Endothelial cell of umbilical vein (primary cell): ENCODE measurements at regions not wholly inside any gene's neighbourhood (a gene's known extent, or its start where the extent isn't known, plus 50 kb on each side); places are given as distances from the start of the nearest gene placed in this dataset.

Experiments
- BruUV-seq: library from RNA; stranded (reverse); fragments of 400-500 nt; replicated peaks from 2 replicates; lab custom pipeline; 2021; lab: Mats Ljungman, UMichigan
- CTCF ChIA-PET: fragments of 300-600, 350-600 bp; sonication (Branson Sonifier 250); formaldehyde crosslinking; loops from one replicate; lab custom pipeline; 2021; ENCODE audit warnings: antibody characterized with exemption, inconsistent platforms; lab: Charles Lee
- POLR2A ChIA-PET: fragments of 300-600, 350-600 bp; sonication (Branson Sonifier 250); formaldehyde crosslinking; loops from one replicate; lab custom pipeline; 2021; ENCODE audit warnings: antibody characterized with exemption, inconsistent platforms; lab: Charles Lee
- DNase-seq: peaks from one replicate; pipeline ENCODE4 v3.0.0-alpha.2; 2011; ENCODE audit warnings: low read depth, low spot score
- FAIRE-seq: peaks from 2 replicates; lab custom pipeline; 2011; peaks lifted over from hg19 to GRCh38; lab: Jason Lieb, UNC
- H2AFZ ChIP-seq: 2 replicates; pipeline ENCODE4 v1.6.0; 2012; ENCODE audit warnings: low read depth, low read length, control low read depth, inconsistent platforms
- H3K27ac ChIP-seq: 2 replicates; pipeline ENCODE4 v1.5.1; 2011; ENCODE audit warnings: low read depth, mild to moderate bottlenecking, control low read depth, low read length, moderate library complexity; ENCODE audit not compliant: insufficient read depth
- H3K27me3 ChIP-seq, 2 experiments: 2 replicates each; pipeline versions ENCODE4 v1.6.0 to v1.6.1; 2011; ENCODE audit warnings: low read length in 2 of 2, mixed read lengths in 1 of 2; ENCODE audit not compliant: control insufficient read depth in 2 of 2, insufficient read depth in 2 of 2
- H3K36me3 ChIP-seq, 2 experiments: 2 replicates in 1 of 2; 3 replicates in 1 of 2; pipeline ENCODE4 v1.5.1; 2011; ENCODE audit warnings: low read length in 2 of 2, mild to moderate bottlenecking in 1 of 2, moderate library complexity in 1 of 2; ENCODE audit not compliant: control insufficient read depth in 2 of 2, insufficient read depth in 2 of 2; ENCODE audit errors: extremely low read depth in 1 of 2
- H3K4me1 ChIP-seq: 3 replicates; pipeline ENCODE4 v1.5.1; 2011; ENCODE audit warnings: mild to moderate bottlenecking, low read length; ENCODE audit not compliant: control insufficient read depth, insufficient read depth; ENCODE audit errors: extremely low read depth
- H3K4me2 ChIP-seq: 2 replicates; pipeline ENCODE4 v1.6.1; 2011; ENCODE audit warnings: low read length, control low read depth, mixed read lengths; ENCODE audit not compliant: insufficient read depth
- H3K4me3 ChIP-seq, 3 experiments: fragments of 200-600 bp in 1 of 3; sonication (generic), shearing (Covaris generic) in 1 of 3; replicated peaks in 1 of 3; 2 replicates each; pipeline ENCODE4 v1.5.1; 2011 to 2016; ENCODE audit warnings: control low read depth in 3 of 3, low read length in 3 of 3, mild to moderate bottlenecking in 2 of 3, inconsistent platforms in 1 of 3, low read depth in 1 of 3, moderate library complexity in 1 of 3; ENCODE audit not compliant: insufficient read depth in 1 of 3
- H3K79me2 ChIP-seq: 2 replicates; pipeline ENCODE4 v1.6.0; 2012; ENCODE audit warnings: low read length, inconsistent platforms; ENCODE audit not compliant: control insufficient read depth, insufficient read depth
- H3K9ac ChIP-seq: replicated peaks from 2 replicates; pipeline ENCODE3; 2011; ENCODE audit warnings: low read length, control low read depth; ENCODE audit not compliant: insufficient read depth; ENCODE audit errors: extremely low read depth
- H3K9me1 ChIP-seq: replicated peaks from 3 replicates; pipeline ENCODE4 v1.6.0; 2011; ENCODE audit warnings: mild to moderate bottlenecking, low read length; ENCODE audit not compliant: control insufficient read depth, insufficient read depth; ENCODE audit errors: extremely low read depth
- H3K9me3 ChIP-seq: replicated peaks from 2 replicates; pipeline ENCODE4 v1.5.1; 2012; ENCODE audit warnings: low read length, inconsistent platforms; ENCODE audit not compliant: control insufficient read depth, insufficient read depth
- H4K20me1 ChIP-seq: replicated peaks from 2 replicates; pipeline ENCODE3; 2011; ENCODE audit warnings: mild to moderate bottlenecking, low read length; ENCODE audit not compliant: control insufficient read depth, insufficient read depth; ENCODE audit errors: extremely low read depth
- CTCF ChIP-seq, 2 donors: IDR thresholded peaks; 1 replicate in 1 of 2; 2 replicates in 1 of 2; pipeline ENCODE4 v1.5.1; 2011; ENCODE audit warnings: low read length in 2 of 2, mild to moderate bottlenecking in 2 of 2, moderate library complexity in 2 of 2, control low read depth in 1 of 2, inconsistent platforms in 1 of 2, low read depth in 1 of 2; ENCODE audit not compliant: insufficient read depth in 1 of 2; ENCODE audit errors: extremely low read depth in 1 of 2
- EZH2 ChIP-seq: IDR thresholded peaks from 2 replicates; pipeline ENCODE4 v1.6.1; 2012; ENCODE audit warnings: borderline replicate concordance, low read depth, mild to moderate bottlenecking, moderate library complexity, low read length, inconsistent platforms; ENCODE audit not compliant: severe bottlenecking
- FOS ChIP-seq: IDR thresholded peaks from 2 replicates; pipeline ENCODE4 v1.6.1; 2011; ENCODE audit warnings: mild to moderate bottlenecking, low read length, moderate library complexity, borderline replicate concordance; ENCODE audit not compliant: insufficient read depth
- GATA2 ChIP-seq: IDR thresholded peaks from 2 replicates; pipeline ENCODE4 v1.7.0; 2011; ENCODE audit warnings: low read depth, mild to moderate bottlenecking, moderate library complexity, mixed read lengths, low read length; ENCODE audit not compliant: insufficient read length, insufficient read depth
- JUN ChIP-seq: IDR thresholded peaks from 2 replicates; pipeline ENCODE4 v1.6.1; 2011; ENCODE audit warnings: borderline replicate concordance, low read depth; ENCODE audit not compliant: insufficient read length, insufficient read depth
- MYC ChIP-seq: IDR thresholded peaks from one replicate; pipeline ENCODE4 v1.6.1; 2011; ENCODE audit warnings: mild to moderate bottlenecking, low read depth, low read length
- POLR2A ChIP-seq: IDR thresholded peaks from 2 replicates; pipeline ENCODE4 v1.6.1; 2012; ENCODE audit warnings: low read depth, mild to moderate bottlenecking, control low read depth, low read length
- POLR2AphosphoS5 ChIP-seq: IDR thresholded peaks from 2 replicates; pipeline ENCODE4 v1.6.1; 2012; ENCODE audit warnings: low read depth, mild to moderate bottlenecking, control low read depth, low read length, moderate library complexity; ENCODE audit not compliant: insufficient read depth
- dilution Hi-C: fragments of 300-500 bp; cut with MboI; formaldehyde crosslinking; loops from one replicate; pipeline ENCODE4 v1.15.0; 2019; ENCODE audit warnings: low sequenced_read_pairs; ENCODE audit not compliant: extremely low pct_ligation_motif_present
- intact Hi-C: fragments of 100-400 bp; cut with micrococcal nuclease; formaldehyde crosslinking; loops from one replicate; pipeline ENCODE4 v1.10.0; 2022
- TF ChIP-seq, protein P1 (sequence below): IDR thresholded peaks from 2 replicates; pipeline ENCODE4 v1.6.1; 2011; ENCODE audit not compliant: insufficient read depth, insufficient read length

- Histone ChIP-seq H3K9ac (no peak overlapping the region), H3K27me3 (no peaks in the 10 kb centered on the region), H4K20me1 (no peaks in the 10 kb centered on the region), H3K4me3 (no peak overlapping the region), H2AFZ (no peak overlapping the region), H3K79me2 (no peaks in the 10 kb centered on the region), H3K36me3 (no peaks in the 10 kb centered on the region), H3K9me3 (no peaks in the 10 kb centered on the region), H3K27ac (no peak overlapping the region), H3K4me2 (no peak overlapping the region), H3K4me1 (no peaks in the 10 kb centered on the region), H3K9me1 (no peaks in the 10 kb centered on the region)
- BruUV-seq = no TSS peak
- FAIRE-seq = no peak
- DNase-seq = no peak
- no peak for TF ChIP-seq GATA2
- TF ChIP-seq EZH2 = no peak
- TF ChIP-seq POLR2AphosphoS5 = no peak
- no peak for TF ChIP-seq MYC
- no peak for TF ChIP-seq POLR2A
- no peak for TF ChIP-seq JUN
- no peak for TF ChIP-seq CTCF (IDR thresholded peaks at IDR 0.05; ENCODE audit: extremely low read depth in 1 of 2, insufficient read depth in 1 of 2, low read depth in 1 of 2, low read length in 2 of 2)
- TF ChIP-seq, protein P1, sequence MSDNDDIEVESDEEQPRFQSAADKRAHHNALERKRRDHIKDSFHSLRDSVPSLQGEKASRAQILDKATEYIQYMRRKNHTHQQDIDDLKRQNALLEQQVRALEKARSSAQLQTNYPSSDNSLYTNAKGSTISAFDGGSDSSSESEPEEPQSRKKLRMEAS = no peak
- no peak for TF ChIP-seq FOS
- intact Hi-C loops (no loop called here), dilution Hi-C loops (no loop called here)
- ChIA-PET POLR2A (no interaction called here), CTCF (interaction anchor here (1.0 to 2.5 kb wide), 2 partner anchors 8 to 9 kb away, joined by 3 to 8 read pairs; no protein-coding TSS in a partner anchor)
Measured at GRCh38 chr11:23502389-23502788, 642.1 kb upstream of the CCDC179 start.
